Small intestine (tissue), 7 donors: ENCODE measurements at regions not wholly inside any gene's neighbourhood (a gene's known extent, or its start where the extent isn't known, plus 50 kb on each side); places are given as distances from the start of the nearest gene placed in this dataset.
A peak's percentile ranks its signal among the peaks of the same experiment; 100 is the strongest.

Experiments used
- DNase-seq, 2 donors: peaks; one replicate each; pipeline versions ENCODE4 v3.0.0 to v3.0.0-alpha.2; 2013
- FAIRE-seq: peaks from 2 replicates; lab custom pipeline; 2012; peaks lifted over from hg19 to GRCh38; lab: Jason Lieb, UNC
- H3K27ac ChIP-seq, 3 donors: one replicate each; pipeline ENCODE4 v1.5.1; 2013; ENCODE audit warnings: low read length in 2 of 3, mild to moderate bottlenecking in 2 of 3, control low read depth in 1 of 3, inconsistent platforms in 1 of 3, low read depth in 1 of 3, moderate library complexity in 1 of 3
- H3K27me3 ChIP-seq, 3 donors: one replicate each; pipeline ENCODE4 v1.6.1; 2013; ENCODE audit warnings: low read length in 3 of 3, inconsistent platforms in 1 of 3; ENCODE audit not compliant: control insufficient read depth in 3 of 3, insufficient read depth in 3 of 3
- H3K36me3 ChIP-seq, 3 donors: one replicate each; pipeline ENCODE4 v1.6.1; 2013; ENCODE audit warnings: low read length in 3 of 3, inconsistent platforms in 1 of 3, low read depth in 1 of 3, mild to moderate bottlenecking in 1 of 3, moderate library complexity in 1 of 3; ENCODE audit not compliant: control insufficient read depth in 3 of 3, insufficient read depth in 2 of 3
- H3K4me1 ChIP-seq, 3 donors: one replicate each; pipeline ENCODE4 v1.6.1; 2013; ENCODE audit warnings: low read length in 2 of 3, inconsistent platforms in 1 of 3, low read depth in 1 of 3, mild to moderate bottlenecking in 1 of 3, moderate library complexity in 1 of 3; ENCODE audit not compliant: control insufficient read depth in 3 of 3, insufficient read depth in 2 of 3
- H3K4me3 ChIP-seq, 3 donors: one replicate each; pipeline ENCODE4 v1.5.1; 2013; ENCODE audit warnings: low read length in 3 of 3, control low read depth in 1 of 3, inconsistent platforms in 1 of 3, low read depth in 1 of 3, mild to moderate bottlenecking in 1 of 3, moderate library complexity in 1 of 3
- H3K9me3 ChIP-seq, 2 donors: one replicate each; pipeline ENCODE4 v1.6.1; 2013; ENCODE audit warnings: low read depth in 1 of 2, low read length in 1 of 2; ENCODE audit not compliant: control insufficient read depth in 2 of 2, insufficient read depth in 1 of 2
- WGBS, 3 donors: extraction: QIAGEN DNeasy Blood & Tissue Kit; methylation state at CpG; one replicate each; pipeline ENCODE4 v1.1.7; 2013; 5-methylcytosine and 5-hydroxymethylcytosine counted together
- donor health status: healthy with polysubstance abuse.
- donor health status: control.
- donor health status: control.
- donor health status: Bipolar disorder and iron deficiency.
- donor health status: healthy.

GRCh38 chr2:177108890-177109289 lies 103.7 kb upstream of the HNRNPA3 start:
- Histone ChIP-seq H3K36me3 (no peaks in the 10 kb centered on the region), H3K27me3 (peaks cover 0 to 3% (median 2%) of the 10 kb centered on the region in 3 donors), H3K4me3 (no peak overlapping the region), H3K27ac (no peak overlapping the region), H3K4me1 (no peaks in the 10 kb centered on the region), H3K9me3 (no peaks in the 10 kb centered on the region)
- no peak for FAIRE-seq
- DNase-seq: no peak
- WGBS, 3 donors: 50 to 58% (median 57%) methylated on average over 2 of the region's 2 CpGs

- 92 to 94% (median 93%) methylated on average over 5 of the region's 5 CpGs for WGBS, 3 donors
- Histone ChIP-seq H3K27me3 (no peaks in the 10 kb centered on the region), H3K9me3 (no peaks in the 10 kb centered on the region), H3K4me3 (no peak overlapping the region), H3K4me1 (no peaks in the 10 kb centered on the region), H3K27ac (no peak overlapping the region), H3K36me3 (no peaks in the 10 kb centered on the region)
- DNase-seq (no peak), FAIRE-seq (no peak)
Measured at GRCh38 chr2:177114712-177115111, 97.9 kb upstream of the HNRNPA3 start.

- no peak overlapping the region for H3K4me3 ChIP-seq
- DNase-seq (no peak), FAIRE-seq (no peak)
- no peaks in the 10 kb centered on the region for H3K36me3 ChIP-seq
- H3K27me3 ChIP-seq: no peaks in the 10 kb centered on the region
- no peaks in the 10 kb centered on the region for H3K4me1 ChIP-seq
- 81 to 94% (median 89%) methylated on average over 3 of the region's 3 CpGs for WGBS, 3 donors
- H3K9me3 ChIP-seq: no peaks in the 10 kb centered on the region
- no peak overlapping the region for H3K27ac ChIP-seq
Measured at GRCh38 chr2:177117755-177118154, 94.8 kb upstream of the HNRNPA3 start.

- Histone ChIP-seq H3K27me3 (no peaks in the 10 kb centered on the region), H3K4me3 (no peak overlapping the region), H3K4me1 (no peaks in the 10 kb centered on the region), H3K36me3 (no peaks in the 10 kb centered on the region), H3K9me3 (no peaks in the 10 kb centered on the region), H3K27ac (no peak overlapping the region)
- WGBS, 3 donors: 32 to 78% (median 39%) methylated on average over 2 of the region's 2 CpGs
- DNase-seq: peak in 1 of 2 donors; percentile 5
- FAIRE-seq: no peak
Measured at GRCh38 chr2:177118636-177119035, 94.0 kb upstream of the HNRNPA3 start.

- DNase-seq (no peak), FAIRE-seq (no peak)
- H3K4me1 ChIP-seq: no peaks in the 10 kb centered on the region
- H3K36me3 ChIP-seq: no peaks in the 10 kb centered on the region
- no peak overlapping the region for H3K4me3 ChIP-seq
- WGBS, 3 donors: 95 to 100% (median 97%) methylated on average over 5 of the region's 5 CpGs
- no peak overlapping the region for H3K27ac ChIP-seq
- H3K27me3 ChIP-seq: no peaks in the 10 kb centered on the region
- H3K9me3 ChIP-seq: no peaks in the 10 kb centered on the region
Measured at GRCh38 chr2:177119099-177119498, 93.5 kb upstream of the HNRNPA3 start.

- Histone ChIP-seq H3K9me3 (no peaks in the 10 kb centered on the region), H3K4me1 (no peaks in the 10 kb centered on the region), H3K4me3 (no peak overlapping the region), H3K27me3 (no peaks in the 10 kb centered on the region), H3K36me3 (no peaks in the 10 kb centered on the region), H3K27ac (no peak overlapping the region)
- FAIRE-seq: no peak
- 75 to 86% (median 76%) methylated on average over 1 of the region's 1 CpG for WGBS, 3 donors
- DNase-seq: no peak
Measured at GRCh38 chr2:177123048-177123447, 89.5 kb upstream of the HNRNPA3 start.

- 82 to 92% (median 86%) methylated on average over 2 of the region's 2 CpGs for WGBS, 3 donors
- no peak overlapping the region for H3K27ac ChIP-seq
- no peaks in the 10 kb centered on the region for H3K4me1 ChIP-seq
- H3K9me3 ChIP-seq: no peaks in the 10 kb centered on the region
- H3K27me3 ChIP-seq: no peaks in the 10 kb centered on the region
- DNase-seq (no peak), FAIRE-seq (no peak)
- no peak overlapping the region for H3K4me3 ChIP-seq
- no peaks in the 10 kb centered on the region for H3K36me3 ChIP-seq
Measured at GRCh38 chr2:177124371-177124770, 88.2 kb upstream of the HNRNPA3 start.

GRCh38 chr2:177127821-177128220 lies 84.8 kb upstream of the HNRNPA3 start:
- no peak overlapping the region for H3K27ac ChIP-seq

GRCh38 chr2:177129610-177130009 lies 83.0 kb upstream of the HNRNPA3 start:
- WGBS, 3 donors: 80 to 94% (median 83%) methylated on average over 3 of the region's 3 CpGs
- Histone ChIP-seq H3K4me1 (no peaks in the 10 kb centered on the region), H3K36me3 (no peaks in the 10 kb centered on the region), H3K27me3 (no peaks in the 10 kb centered on the region), H3K27ac (no peak overlapping the region), H3K9me3 (no peaks in the 10 kb centered on the region), H3K4me3 (no peak overlapping the region)
- FAIRE-seq (no peak), DNase-seq (no peak)

More at GRCh38 chr2:177127821-177128220, 84.8 kb upstream of the HNRNPA3 start:
- Histone ChIP-seq H3K4me3 (no peak overlapping the region), H3K9me3 (no peaks in the 10 kb centered on the region), H3K36me3 (no peaks in the 10 kb centered on the region), H3K27me3 (no peaks in the 10 kb centered on the region), H3K4me1 (no peaks in the 10 kb centered on the region)
- 95 to 96% (median 96%) methylated on average over 6 of the region's 6 CpGs for WGBS, 3 donors
- FAIRE-seq: no peak
- no peak for DNase-seq
